ENCODE measurements at regions not wholly inside any gene's neighbourhood (a gene's known extent, or its start where the extent isn't known, plus 50 kb on each side); places are given as distances from the start of the nearest gene placed in this dataset.

- Histone ChIP-seq H3K27ac (ENCODE audit: low read depth, low read length, poor library complexity, severe bottlenecking) (no peak overlapping the region), H3K9me3 (ENCODE audit: low read depth, low read length, poor library complexity, severe bottlenecking) (no peaks in the 10 kb centered on the region), H3K4me3 (ENCODE audit: low read depth, low read length, poor library complexity, severe bottlenecking) (no peak overlapping the region), H3K27me3 (replicated peaks; ENCODE audit: insufficient read depth, low read depth, low read length, poor library complexity) (no peaks in the 10 kb centered on the region), H3K4me1 (ENCODE audit: insufficient read depth, low read length, poor library complexity, severe bottlenecking) (no peaks in the 10 kb centered on the region), H3K36me3 (ENCODE audit: insufficient read depth, low read length, poor library complexity, severe bottlenecking) (no peaks in the 10 kb centered on the region)
- TF ChIP-seq CTCF (conservative IDR thresholded peaks at IDR 0.05; ENCODE audit: low read depth, low read length), result no peak
- TF ChIP-seq EZH2 (IDR thresholded peaks at IDR 0.05; ENCODE audit: borderline replicate concordance, low read depth, low read length, poor library complexity, severe bottlenecking), result no peak
- ChIA-PET POLR2A (ENCODE audit: low non-redundant PET) (no interaction called here), CTCF (no interaction called here)
- intact Hi-C loops (cut with micrococcal nuclease; ENCODE audit: unreplicated experiment), result no loop called here
- BruUV-seq (replicated peaks), result no TSS peak
- DNase-seq (ENCODE audit: low spot score), result no peak
Measured at GRCh38 chr1:234897390-234897749, 231.3 kb downstream of the TOMM20 start.

- H3K9me3 ChIP-seq (ENCODE audit: low read depth, low read length, poor library complexity, severe bottlenecking), result no peaks in the 10 kb centered on the region
- H3K27me3 ChIP-seq (replicated peaks; ENCODE audit: insufficient read depth, low read depth, low read length, poor library complexity), result no peaks in the 10 kb centered on the region
- DNase-seq (ENCODE audit: low spot score), result no peak
- BruUV-seq (replicated peaks), result no TSS peak
- H3K36me3 ChIP-seq (ENCODE audit: insufficient read depth, low read length, poor library complexity, severe bottlenecking), result no peaks in the 10 kb centered on the region
- no peak overlapping the region for H3K27ac ChIP-seq (ENCODE audit: low read depth, low read length, poor library complexity, severe bottlenecking)
- no peaks in the 10 kb centered on the region for H3K4me1 ChIP-seq (ENCODE audit: insufficient read depth, low read length, poor library complexity, severe bottlenecking)
- ChIA-PET CTCF (no interaction called here), POLR2A (ENCODE audit: low non-redundant PET) (no interaction called here)
- intact Hi-C loops (cut with micrococcal nuclease; ENCODE audit: unreplicated experiment), result no loop called here
- H3K4me3 ChIP-seq (ENCODE audit: low read depth, low read length, poor library complexity, severe bottlenecking), result no peak overlapping the region
- TF ChIP-seq CTCF (conservative IDR thresholded peaks at IDR 0.05; ENCODE audit: low read depth, low read length), result no peak
Measured at GRCh38 chr1:234896477-234897389, 231.9 kb downstream of the TOMM20 start.

- H3K27me3 ChIP-seq (replicated peaks; ENCODE audit: insufficient read depth, low read depth, low read length, poor library complexity), result no peaks in the 10 kb centered on the region
- DNase-seq (ENCODE audit: low spot score), result no peak
- H3K9me3 ChIP-seq (ENCODE audit: low read depth, low read length, poor library complexity, severe bottlenecking), result no peaks in the 10 kb centered on the region
- TF ChIP-seq CTCF (conservative IDR thresholded peaks at IDR 0.05; ENCODE audit: low read depth, low read length) (no peak), EZH2 (IDR thresholded peaks at IDR 0.05; ENCODE audit: borderline replicate concordance, low read depth, low read length, poor library complexity, severe bottlenecking) (no peak)
- intact Hi-C loops (cut with micrococcal nuclease; ENCODE audit: unreplicated experiment), result no loop called here
- H3K36me3 ChIP-seq (ENCODE audit: insufficient read depth, low read length, poor library complexity, severe bottlenecking), result no peaks in the 10 kb centered on the region
- no peak overlapping the region for H3K27ac ChIP-seq (ENCODE audit: low read depth, low read length, poor library complexity, severe bottlenecking)
- ChIA-PET POLR2A (ENCODE audit: low non-redundant PET) (no interaction called here), CTCF (no interaction called here)
- no TSS peak for BruUV-seq (replicated peaks)
- no peak overlapping the region for H3K4me3 ChIP-seq (ENCODE audit: low read depth, low read length, poor library complexity, severe bottlenecking)
- H3K4me1 ChIP-seq (ENCODE audit: insufficient read depth, low read length, poor library complexity, severe bottlenecking), result no peaks in the 10 kb centered on the region
Measured at GRCh38 chr1:234893725-234894630, 234.7 kb downstream of the TOMM20 start.
